GM21737 (cell line): ENCODE measurements at regions not wholly inside any gene's neighbourhood (a gene's known extent, or its start where the extent isn't known, plus 50 kb on each side); places are given as distances from the start of the nearest gene placed in this dataset.
"Not testable (repeated sequence)": the region's sequence is repeated elsewhere in the genome, so short reads cannot be mapped to it uniquely, and the experiment has no call there.

Experiments used
- ATAC-seq: cut with Tn5 transposase; IDR thresholded peaks from one replicate; pipeline ENCODE4 v1.9.1; 2021; ENCODE audit warnings: mild to moderate bottlenecking, moderate library complexity; ENCODE audit not compliant: unreplicated experiment

GRCh38 chr4:157701695-157701994 is 471.2 kb downstream of the GASK1B start:
- no peak for ATAC-seq

GRCh38 chr4:157700898-157701694 is 471.7 kb downstream of the GASK1B start:
- ATAC-seq, result no peak

- ATAC-seq, result no peak
Observed at GRCh38 chr4:157689476-157689875, 468.9 kb downstream of the GRIA2 start.

- no peak for ATAC-seq
Observed at GRCh38 chr4:157687971-157688370, 467.4 kb downstream of the GRIA2 start.

- ATAC-seq, result not testable (repeated sequence)
Observed at GRCh38 chr4:157679326-157679725, 458.8 kb downstream of the GRIA2 start.

GRCh38 chr4:157678478-157678877 is 457.9 kb downstream of the GRIA2 start:
- ATAC-seq, result no peak

GRCh38 chr4:157674699-157675098 is 454.2 kb downstream of the GRIA2 start:
- ATAC-seq, result no peak

- ATAC-seq, result no peak
Observed at GRCh38 chr4:157667836-157668235, 447.3 kb downstream of the GRIA2 start.

GRCh38 chr4:157664726-157665125 is 444.2 kb downstream of the GRIA2 start:
- ATAC-seq, result no peak

GRCh38 chr4:157655096-157655809 is 434.7 kb downstream of the GRIA2 start:
- ATAC-seq, result no peak

GRCh38 chr4:157643257-157643656 is 422.7 kb downstream of the GRIA2 start:
- no peak for ATAC-seq

- ATAC-seq, result no peak
Observed at GRCh38 chr4:157634057-157634456, 413.5 kb downstream of the GRIA2 start.

- ATAC-seq, result no peak
Observed at GRCh38 chr4:157616741-157617472, 396.4 kb downstream of the GRIA2 start.

- ATAC-seq, result no peak
Observed at GRCh38 chr4:157607996-157608395, 387.5 kb downstream of the GRIA2 start.

GRCh38 chr4:157600583-157600982 is 380.1 kb downstream of the GRIA2 start:
- ATAC-seq, result no peak

- no peak for ATAC-seq
Observed at GRCh38 chr4:157591245-157591644, 370.7 kb downstream of the GRIA2 start.

- ATAC-seq, result no peak
Observed at GRCh38 chr4:157590679-157591078, 370.2 kb downstream of the GRIA2 start.

GRCh38 chr4:157587681-157588423 is 367.3 kb downstream of the GRIA2 start:
- ATAC-seq, result no peak

- ATAC-seq, result no peak
Observed at GRCh38 chr4:157582141-157582540, 361.6 kb downstream of the GRIA2 start.

- ATAC-seq, result no peak
Observed at GRCh38 chr4:157576671-157577217, 356.2 kb downstream of the GRIA2 start.

- ATAC-seq, result no peak
Observed at GRCh38 chr4:157575339-157575738, 354.8 kb downstream of the GRIA2 start.
